Ishikawa (cell line): ENCODE measurements at regions not wholly inside any gene's neighbourhood (a gene's known extent, or its start where the extent isn't known, plus 50 kb on each side); places are given as distances from the start of the nearest gene placed in this dataset.

Source experiments
- CEBPB ChIP-seq: IDR thresholded peaks from 2 replicates; pipeline ENCODE4 v1.6.1; 2012
- CREB1 ChIP-seq: IDR thresholded peaks from 2 replicates; pipeline ENCODE4 v1.6.1; 2012; ENCODE audit warnings: low read depth
- EGR1 ChIP-seq: IDR thresholded peaks from 2 replicates; pipeline ENCODE4 v1.6.1; 2012
- EP300 ChIP-seq: IDR thresholded peaks from 2 replicates; pipeline ENCODE4 v1.6.1; 2012; ENCODE audit warnings: borderline replicate concordance
- FOXM1 ChIP-seq: IDR thresholded peaks from 2 replicates; pipeline ENCODE4 v1.6.1; 2012; ENCODE audit warnings: low read depth, borderline replicate concordance
- NFIC ChIP-seq: IDR thresholded peaks from 2 replicates; pipeline ENCODE4 v1.6.1; 2012
- RAD21 ChIP-seq: IDR thresholded peaks from 2 replicates; pipeline ENCODE4 v1.6.1; 2012; ENCODE audit warnings: low read depth
- REST ChIP-seq: IDR thresholded peaks from 2 replicates; pipeline ENCODE4 v1.6.1; 2012; ENCODE audit warnings: low read depth, mild to moderate bottlenecking
- TAF1 ChIP-seq: IDR thresholded peaks from 2 replicates; pipeline ENCODE4 v1.6.1; 2012; ENCODE audit warnings: low read depth, mild to moderate bottlenecking
- TCF12 ChIP-seq: IDR thresholded peaks from 2 replicates; pipeline ENCODE4 v1.6.1; 2012; ENCODE audit warnings: low read depth
- TEAD4 ChIP-seq: IDR thresholded peaks from 2 replicates; pipeline ENCODE4 v1.6.1; 2012
- USF1 ChIP-seq: IDR thresholded peaks from 2 replicates; pipeline ENCODE4 v1.6.1; 2012
- YY1 ChIP-seq: IDR thresholded peaks from 2 replicates; pipeline ENCODE4 v1.6.1; 2012; ENCODE audit warnings: low read depth
- ZBTB7A ChIP-seq: IDR thresholded peaks from 2 replicates; pipeline ENCODE4 v1.6.1; 2012; ENCODE audit warnings: low read depth
- TF ChIP-seq, protein P1 (sequence below): IDR thresholded peaks from 2 replicates; pipeline ENCODE4 v1.6.1; 2012

DNA sequence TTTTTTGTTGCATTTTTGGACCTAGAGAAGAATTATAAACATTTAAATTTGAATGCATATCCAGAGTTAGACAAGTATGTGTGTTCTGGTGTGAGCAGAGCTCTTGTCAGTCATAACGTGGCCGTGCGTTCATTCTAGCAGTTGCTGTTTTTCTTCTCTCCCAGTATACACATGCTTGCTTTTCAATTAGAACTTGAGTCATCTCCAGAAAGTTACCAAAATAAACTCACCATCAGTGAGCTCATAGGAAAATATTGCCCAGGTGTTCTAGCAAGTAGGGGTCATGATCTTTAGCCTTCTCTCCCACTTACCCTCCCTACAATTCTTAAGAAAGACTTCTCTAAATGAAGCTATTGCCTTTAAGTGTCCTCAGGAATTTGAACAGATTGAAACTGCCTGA, 247.5 kb upstream of the TUT7 start:
- TF ChIP-seq, protein P1, sequence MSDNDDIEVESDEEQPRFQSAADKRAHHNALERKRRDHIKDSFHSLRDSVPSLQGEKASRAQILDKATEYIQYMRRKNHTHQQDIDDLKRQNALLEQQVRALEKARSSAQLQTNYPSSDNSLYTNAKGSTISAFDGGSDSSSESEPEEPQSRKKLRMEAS = no peak
- TF ChIP-seq EGR1 (no peak), REST (no peak), YY1 (no peak), USF1 (no peak)

- no peak for TF ChIP-seq FOXM1
- TF ChIP-seq, protein P1 = no peak
- TF ChIP-seq TCF12 = no peak
- no peak for TF ChIP-seq CREB1
- no peak for TF ChIP-seq NFIC
Measured at GRCh38 chr9:86600977-86601376, 246.8 kb upstream of the TUT7 start.

DNA sequence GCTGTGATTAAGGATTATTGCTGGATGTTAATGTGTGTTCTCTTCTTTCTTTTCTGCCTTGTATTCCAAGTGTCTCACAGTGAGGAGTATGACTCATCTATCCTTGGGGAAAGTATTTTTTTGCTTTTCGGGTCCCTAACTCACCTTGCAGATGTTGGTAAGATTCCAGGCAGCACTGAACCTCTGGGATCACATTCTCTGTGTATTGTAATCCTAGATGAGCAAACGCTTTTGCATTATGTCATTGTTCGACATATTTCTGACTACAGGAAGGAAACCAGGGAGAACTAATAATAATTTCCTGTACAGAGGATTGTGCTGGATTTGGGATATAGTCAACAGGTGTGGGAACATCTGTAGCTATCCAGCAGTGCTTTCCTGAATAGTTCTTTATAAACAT, 246.1 kb upstream of the TUT7 start:
- TF ChIP-seq FOXM1 (no peak), CEBPB (no peak), ZBTB7A (no peak), RAD21 (no peak), NFIC (no peak), CREB1 (no peak), EP300 (no peak), TEAD4 (no peak), TAF1 (no peak), REST (no peak), EGR1 (no peak), USF1 (no peak), TCF12 (no peak), YY1 (no peak)
- TF ChIP-seq, protein P1 = no peak

DNA sequence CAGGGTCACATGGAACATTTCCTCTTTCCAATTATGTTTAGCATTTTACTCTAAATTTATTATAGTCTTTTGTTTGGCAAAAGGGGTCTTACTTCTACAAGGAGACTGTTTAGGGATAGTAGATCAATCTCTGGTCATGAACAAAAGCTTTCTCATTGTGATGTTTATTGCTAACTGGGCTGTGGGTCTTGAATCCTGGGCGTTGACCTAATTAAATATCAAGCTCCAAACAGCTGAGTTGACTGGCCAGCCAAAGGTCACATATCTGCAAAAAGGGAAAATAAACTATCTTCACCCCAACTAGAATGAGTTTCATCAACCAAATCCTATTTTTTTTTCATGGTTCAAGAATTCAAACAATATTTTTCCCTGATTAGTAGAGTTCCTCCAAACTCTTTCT, 245.4 kb upstream of the TUT7 start:
- TF ChIP-seq NFIC (no peak), USF1 (no peak), REST (no peak), EP300 (no peak), RAD21 (no peak), FOXM1 (no peak)
- TF ChIP-seq, protein P1 = no peak
